Hepatocyte (in vitro differentiated cells): ENCODE measurements at regions not wholly inside any gene's neighbourhood (a gene's known extent, or its start where the extent isn't known, plus 50 kb on each side); places are given as distances from the start of the nearest gene placed in this dataset.

Source experiments
- DNase-seq: peaks from one replicate; pipeline ENCODE4 v3.0.0-alpha.2; 2016; ENCODE audit warnings: low spot score
- H2AFZ ChIP-seq: fragments of 200-600 bp; sonication (generic); 2 replicates; pipeline ENCODE4 v1.6.0; 2016; ENCODE audit warnings: antibody characterized with exemption, mild to moderate bottlenecking
- H3K27ac ChIP-seq: fragments of 200-600 bp; sonication (generic); 2 replicates; pipeline ENCODE4 v1.5.1; 2016; ENCODE audit warnings: mild to moderate bottlenecking
- H3K27me3 ChIP-seq: fragments of 200-600 bp; sonication (generic); 2 replicates; pipeline ENCODE4 v1.6.1; 2016
- H3K36me3 ChIP-seq: fragments of 200-600 bp; sonication (generic); replicated peaks from 2 replicates; pipeline ENCODE4 v1.5.1; 2016; ENCODE audit warnings: low read depth; ENCODE audit not compliant: insufficient read depth
- H3K4me1 ChIP-seq: fragments of 200-600 bp; sonication (generic); 2 replicates; pipeline ENCODE4 v1.5.1; 2016; ENCODE audit warnings: mild to moderate bottlenecking, moderate library complexity; ENCODE audit not compliant: insufficient read depth
- H3K4me2 ChIP-seq: fragments of 200-600 bp; sonication (generic); 2 replicates; pipeline ENCODE4 v1.6.0; 2016
- H3K4me3 ChIP-seq: fragments of 200-600 bp; sonication (generic); 2 replicates; pipeline ENCODE4 v1.5.1; 2016; ENCODE audit warnings: mild to moderate bottlenecking
- H3K79me2 ChIP-seq: fragments of 200-600 bp; sonication (generic); 2 replicates; pipeline ENCODE4 v1.6.0; 2017; ENCODE audit warnings: mild to moderate bottlenecking
- H3K9me2 ChIP-seq: fragments of 200-600 bp; sonication (generic); replicated peaks from 2 replicates; pipeline ENCODE4 v1.6.0; 2017; ENCODE audit warnings: mild to moderate bottlenecking; ENCODE audit not compliant: insufficient read depth
- H3K9me3 ChIP-seq: fragments of 200-600 bp; sonication (generic); 2 replicates; pipeline ENCODE4 v1.5.1; 2016; ENCODE audit warnings: low read depth, mild to moderate bottlenecking
- H4K20me1 ChIP-seq: fragments of 200-600 bp; sonication (generic); 2 replicates; pipeline ENCODE4 v1.6.0; 2016; ENCODE audit warnings: mild to moderate bottlenecking; ENCODE audit not compliant: insufficient read depth, poor library complexity, severe bottlenecking
- EZH2 ChIP-seq: fragments of 200-600 bp; sonication (generic); IDR thresholded peaks from 2 replicates; pipeline ENCODE4 v1.6.1; 2016; ENCODE audit warnings: antibody characterized with exemption, mild to moderate bottlenecking, borderline replicate concordance
- EZH2phosphoT487 ChIP-seq: fragments of 200-600 bp; sonication (generic); IDR thresholded peaks from one replicate; pipeline ENCODE4 v1.6.1; 2018; ENCODE audit warnings: antibody characterized with exemption, mild to moderate bottlenecking, low read depth, moderate library complexity; ENCODE audit not compliant: unreplicated experiment, severe bottlenecking
- WGBS: methylation state at CpG from one replicate; pipeline ENCODE4 v1.1.6; 2016; ENCODE audit warnings: low lambda C conversion rate; ENCODE audit errors: missing lambda C conversion rate; 5-methylcytosine and 5-hydroxymethylcytosine counted together
- TF ChIP-seq, protein P1 (sequence below): fragments of 200-600 bp; sonication (generic); IDR thresholded peaks from 2 replicates; pipeline ENCODE4 v1.5.1; 2016; ENCODE audit warnings: antibody characterized with exemption, mild to moderate bottlenecking; ENCODE audit not compliant: poor library complexity

GRCh38 chr11:45089251-45089650 lies 57.2 kb upstream of the PRDM11 start:
- Histone ChIP-seq H3K9me2 (no peaks in the 10 kb centered on the region), H3K27ac (peak overlapping the region; percentile 76), H2AFZ (no peak overlapping the region), H3K9me3 (no peaks in the 10 kb centered on the region), H3K4me2 (no peak overlapping the region), H4K20me1 (no peaks in the 10 kb centered on the region), H3K36me3 (no peaks in the 10 kb centered on the region), H3K4me3 (no peak overlapping the region), H3K4me1 (peaks cover 15% of the 10 kb centered on the region), H3K27me3 (no peaks in the 10 kb centered on the region), H3K79me2 (no peaks in the 10 kb centered on the region)
- no peak for TF ChIP-seq EZH2phosphoT487
- TF ChIP-seq, protein P1, sequence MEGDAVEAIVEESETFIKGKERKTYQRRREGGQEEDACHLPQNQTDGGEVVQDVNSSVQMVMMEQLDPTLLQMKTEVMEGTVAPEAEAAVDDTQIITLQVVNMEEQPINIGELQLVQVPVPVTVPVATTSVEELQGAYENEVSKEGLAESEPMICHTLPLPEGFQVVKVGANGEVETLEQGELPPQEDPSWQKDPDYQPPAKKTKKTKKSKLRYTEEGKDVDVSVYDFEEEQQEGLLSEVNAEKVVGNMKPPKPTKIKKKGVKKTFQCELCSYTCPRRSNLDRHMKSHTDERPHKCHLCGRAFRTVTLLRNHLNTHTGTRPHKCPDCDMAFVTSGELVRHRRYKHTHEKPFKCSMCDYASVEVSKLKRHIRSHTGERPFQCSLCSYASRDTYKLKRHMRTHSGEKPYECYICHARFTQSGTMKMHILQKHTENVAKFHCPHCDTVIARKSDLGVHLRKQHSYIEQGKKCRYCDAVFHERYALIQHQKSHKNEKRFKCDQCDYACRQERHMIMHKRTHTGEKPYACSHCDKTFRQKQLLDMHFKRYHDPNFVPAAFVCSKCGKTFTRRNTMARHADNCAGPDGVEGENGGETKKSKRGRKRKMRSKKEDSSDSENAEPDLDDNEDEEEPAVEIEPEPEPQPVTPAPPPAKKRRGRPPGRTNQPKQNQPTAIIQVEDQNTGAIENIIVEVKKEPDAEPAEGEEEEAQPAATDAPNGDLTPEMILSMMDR: no peak
- TF ChIP-seq EZH2: no peak
- WGBS: 64% methylated on average over 2 of the region's 2 CpGs
- DNase-seq: no peak

- no peak overlapping the region for H3K4me3 ChIP-seq
- TF ChIP-seq EZH2 (no peak), EZH2phosphoT487 (no peak)
- TF ChIP-seq, protein P1: peak; percentile 18
- no peak overlapping the region for H2AFZ ChIP-seq
- H3K9me3 ChIP-seq: no peaks in the 10 kb centered on the region
- H3K27ac ChIP-seq: peak overlapping the region; percentile 76
- no peaks in the 10 kb centered on the region for H3K27me3 ChIP-seq
- H3K79me2 ChIP-seq: no peaks in the 10 kb centered on the region
- no peaks in the 10 kb centered on the region for H3K9me2 ChIP-seq
- no peaks in the 10 kb centered on the region for H3K36me3 ChIP-seq
- H3K4me2 ChIP-seq: no peak overlapping the region
- peaks cover 15% of the 10 kb centered on the region for H3K4me1 ChIP-seq
- H4K20me1 ChIP-seq: no peaks in the 10 kb centered on the region
- DNase-seq: no peak
- 71% methylated on average over 5 of the region's 6 CpGs for WGBS
Measured at GRCh38 chr11:45089676-45090499, 56.6 kb upstream of the PRDM11 start.

DNA sequence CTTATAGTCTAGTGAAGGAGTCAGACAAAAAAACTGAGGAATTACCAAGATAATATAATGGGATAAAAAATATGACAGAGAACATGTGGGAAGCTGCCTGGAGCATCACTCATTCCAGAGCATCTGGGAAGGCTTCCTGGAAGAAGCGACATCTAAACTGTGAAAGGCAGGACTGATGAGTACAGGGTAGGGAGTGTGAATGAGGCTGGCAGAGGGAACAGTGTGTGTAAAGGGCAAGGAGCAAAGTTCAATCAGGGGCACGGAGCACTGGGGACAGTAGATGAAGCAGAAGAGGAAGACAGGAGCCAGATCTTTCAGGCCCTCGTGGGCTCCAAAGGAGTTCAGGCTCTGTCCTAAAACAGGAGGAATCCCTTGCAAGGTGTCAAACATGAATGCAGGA lies 55.8 kb upstream of the PRDM11 start:
- H3K4me2 ChIP-seq: no peak overlapping the region
- no peaks in the 10 kb centered on the region for H3K9me2 ChIP-seq
- no peaks in the 10 kb centered on the region for H4K20me1 ChIP-seq
- no peak for DNase-seq
- H2AFZ ChIP-seq: no peak overlapping the region
- peaks cover 15% of the 10 kb centered on the region for H3K4me1 ChIP-seq
- no peaks in the 10 kb centered on the region for H3K79me2 ChIP-seq
- TF ChIP-seq EZH2: no peak
- TF ChIP-seq, protein P1: no peak
- no peak for TF ChIP-seq EZH2phosphoT487
- WGBS: 79% methylated on average over 3 of the region's 3 CpGs
- H3K36me3 ChIP-seq: no peaks in the 10 kb centered on the region
- no peak overlapping the region for H3K4me3 ChIP-seq
- H3K27ac ChIP-seq: no peak overlapping the region
- H3K27me3 ChIP-seq: no peaks in the 10 kb centered on the region
- no peaks in the 10 kb centered on the region for H3K9me3 ChIP-seq
